Gastroesophageal sphincter (tissue), 3 donors: ENCODE measurements at regions not wholly inside any gene's neighbourhood (a gene's known extent, or its start where the extent isn't known, plus 50 kb on each side); places are given as distances from the start of the nearest gene placed in this dataset.

Experiments used
- CTCF ChIP-seq, 4 experiments: fragments of 200-600 bp in 2 of 4; fragments of 450-650 bp in 2 of 4; sonication (generic) in 1 of 4; IDR thresholded peaks; one replicate each; pipeline ENCODE4 v1.5.1; 2017 to 2019; ENCODE audit warnings: antibody characterized with exemption in 4 of 4, mild to moderate bottlenecking in 2 of 4, moderate library complexity in 2 of 4
- EP300 ChIP-seq: sonication (generic); formaldehyde crosslinking; IDR thresholded peaks from one replicate; pipeline ENCODE4 v1.6.1; 2017; ENCODE audit warnings: antibody characterized with exemption, mild to moderate bottlenecking
- POLR2A ChIP-seq, 2 donors: fragments of 450-650 bp; IDR thresholded peaks; one replicate each; pipeline ENCODE4 v1.6.1; 2017; ENCODE audit warnings: antibody characterized with exemption in 2 of 2, mild to moderate bottlenecking in 2 of 2, moderate library complexity in 1 of 2

- no peak for TF ChIP-seq CTCF (IDR thresholded peaks at IDR 0.05)
- TF ChIP-seq EP300 = no peak
- TF ChIP-seq POLR2A (IDR thresholded peaks at IDR 0.05) = no peak
Measured at GRCh38 chr10:61217851-61218565, 235.2 kb downstream of the TMEM26 start.
